ENCODE measurements at regions not wholly inside any gene's neighbourhood (a gene's known extent, or its start where the extent isn't known, plus 50 kb on each side); places are given as distances from the start of the nearest gene placed in this dataset.

GRCh38 chr18:28692337-28692736, 515.4 kb upstream of the CDH2 start:
- WGBS, 2 donors: 86 to 90% methylated on average over 1 of the region's 1 CpG
- TF ChIP-seq POLR2A (IDR thresholded peaks at IDR 0.05) (no peak), CTCF (IDR thresholded peaks at IDR 0.05) (no peak)
- ATAC-seq (no peak), DNase-seq (no peak)
- Histone ChIP-seq H3K4me3 (no peak overlapping the region), H3K9me3 (no peaks in the 10 kb centered on the region), H3K4me1 (no peaks in the 10 kb centered on the region), H3K36me3 (replicated peaks in 1 of 2; ENCODE audit: insufficient read depth in 1 of 2, low read depth in 2 of 2) (no peaks in the 10 kb centered on the region), H3K27ac (no peak overlapping the region), H3K27me3 (no peaks in the 10 kb centered on the region)
- intact Hi-C loops (cut with DNase I): no loop called here

GRCh38 chr18:28691496-28691840, 514.5 kb upstream of the CDH2 start:
- WGBS, 2 donors: 68 to 76% methylated on average over 1 of the region's 1 CpG
- no peak for TF ChIP-seq CTCF (IDR thresholded peaks at IDR 0.05)
- no peak for TF ChIP-seq POLR2A (IDR thresholded peaks at IDR 0.05)
- Histone ChIP-seq H3K27ac (no peak overlapping the region), H3K4me3 (no peak overlapping the region), H3K27me3 (no peaks in the 10 kb centered on the region), H3K36me3 (replicated peaks in 1 of 2; ENCODE audit: insufficient read depth in 1 of 2, low read depth in 2 of 2) (no peaks in the 10 kb centered on the region), H3K4me1 (no peaks in the 10 kb centered on the region), H3K9me3 (no peaks in the 10 kb centered on the region)
- no peak for DNase-seq
- ATAC-seq: no peak
- intact Hi-C loops (cut with DNase I): no loop called here

- Histone ChIP-seq H3K4me3 (no peak overlapping the region), H3K9me3 (no peaks in the 10 kb centered on the region), H3K27me3 (no peaks in the 10 kb centered on the region), H3K36me3 (replicated peaks in 1 of 2; ENCODE audit: insufficient read depth in 1 of 2, low read depth in 2 of 2) (no peaks in the 10 kb centered on the region), H3K4me1 (no peaks in the 10 kb centered on the region), H3K27ac (no peak overlapping the region)
- DNase-seq: no peak
- TF ChIP-seq POLR2A (IDR thresholded peaks at IDR 0.05) (no peak), CTCF (IDR thresholded peaks at IDR 0.05) (no peak)
- WGBS, 2 donors: 59 to 69% methylated on average over 6 of the region's 6 CpGs
- no peak for ATAC-seq
- intact Hi-C loops (cut with DNase I): no loop called here
Observed at GRCh38 chr18:28690836-28691495, 514.0 kb upstream of the CDH2 start.

- no peak for ATAC-seq
Observed at GRCh38 chr18:28690100-28690499, 513.2 kb upstream of the CDH2 start.

More at GRCh38 chr18:28690100-28690499, 513.2 kb upstream of the CDH2 start:
- WGBS, 2 donors: 37 to 49% methylated on average over 5 of the region's 5 CpGs
- no peak for DNase-seq
- Histone ChIP-seq H3K36me3 (replicated peaks in 1 of 2; ENCODE audit: insufficient read depth in 1 of 2, low read depth in 2 of 2) (no peaks in the 10 kb centered on the region), H3K9me3 (no peaks in the 10 kb centered on the region), H3K27ac (no peak overlapping the region), H3K4me1 (no peaks in the 10 kb centered on the region), H3K4me3 (no peak overlapping the region), H3K27me3 (no peaks in the 10 kb centered on the region)
- TF ChIP-seq POLR2A (IDR thresholded peaks at IDR 0.05): no peak
- TF ChIP-seq CTCF (IDR thresholded peaks at IDR 0.05): no peak
- intact Hi-C loops (cut with DNase I): no loop called here

Measured in body of pancreas (tissue), 4 donors.